NCI-H774 (cell line): ENCODE measurements at regions not wholly inside any gene's neighbourhood (a gene's known extent, or its start where the extent isn't known, plus 50 kb on each side); places are given as distances from the start of the nearest gene placed in this dataset.
"Not testable (repeated sequence)": the region's sequence is repeated elsewhere in the genome, so short reads cannot be mapped to it uniquely, and the experiment has no call there.

Source experiments
- DNase-seq: peaks from one replicate; lab custom pipeline; 2025; lab: John Stamatoyannopoulos, UW

DNA sequence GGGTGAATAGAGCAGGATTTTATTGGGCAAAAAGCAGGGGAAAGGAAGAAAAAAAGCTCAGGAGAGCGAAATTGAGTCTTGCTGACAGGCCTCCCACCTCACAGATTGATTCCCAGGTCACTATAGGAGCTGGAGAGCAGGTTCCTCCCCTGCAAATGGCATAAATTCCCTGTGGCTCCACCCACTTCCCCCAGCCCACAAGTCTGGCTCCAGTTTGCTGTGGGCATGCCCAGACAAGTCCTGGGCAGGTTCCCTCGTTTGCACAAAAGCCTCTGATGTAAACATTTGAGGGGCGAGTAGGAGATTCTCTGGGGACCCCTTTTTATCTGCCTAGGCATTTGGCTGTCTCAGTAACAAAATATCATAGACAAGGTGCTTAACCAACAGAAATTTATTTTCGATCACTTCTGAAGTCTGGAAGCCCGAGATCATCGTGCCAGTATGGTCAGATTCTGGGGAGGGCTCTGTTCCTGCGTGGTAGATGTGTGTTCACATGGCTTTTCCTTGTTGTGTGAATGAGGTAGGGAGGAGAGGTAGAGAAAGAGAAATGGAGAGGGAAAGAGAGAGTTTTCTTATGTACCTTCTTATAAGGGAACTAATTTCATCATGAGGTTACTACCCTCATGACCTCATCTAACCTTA, 614.5 kb downstream of the MAT2B start:
- DNase-seq = no peak

DNA sequence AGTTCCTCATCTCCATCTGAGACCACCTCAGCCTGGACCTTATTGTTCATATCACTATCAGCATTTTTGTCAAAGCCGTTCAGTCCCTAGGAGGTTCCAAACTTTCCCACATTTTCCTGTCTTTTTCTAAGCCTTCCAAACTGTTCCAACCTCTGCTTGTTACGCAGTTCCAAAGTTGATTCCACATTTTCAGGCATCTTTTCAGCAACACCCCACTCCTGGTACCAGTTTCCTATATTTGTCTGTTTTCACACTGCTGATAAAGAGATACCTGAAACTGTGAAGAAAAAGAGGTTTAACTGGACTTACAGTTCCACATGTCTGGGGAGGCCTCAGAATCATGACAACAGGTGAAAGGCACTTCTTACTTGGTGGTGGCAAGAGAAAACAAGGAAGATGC, 622.1 kb downstream of the MAT2B start:
- no peak for DNase-seq

DNA sequence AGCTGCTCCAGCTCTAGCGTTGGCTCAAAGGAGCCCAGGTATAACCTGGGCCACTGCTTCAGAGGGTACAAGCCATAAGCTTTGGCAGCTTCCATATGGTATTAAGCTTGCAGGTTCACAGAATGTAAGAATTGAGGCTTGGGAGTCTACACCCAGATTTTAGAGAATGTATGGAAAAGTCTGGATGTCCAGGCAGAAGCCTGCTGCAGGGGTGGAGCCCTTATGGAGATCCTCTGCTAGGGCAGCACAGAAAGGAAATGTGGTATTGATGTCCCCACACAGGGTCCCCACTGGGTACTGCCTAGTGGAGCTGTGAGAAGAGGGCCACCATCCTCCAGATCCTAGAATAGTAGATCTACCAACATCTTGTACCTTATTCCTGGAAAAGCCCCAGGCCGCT, 626.9 kb downstream of the MAT2B start:
- DNase-seq = no peak

DNA sequence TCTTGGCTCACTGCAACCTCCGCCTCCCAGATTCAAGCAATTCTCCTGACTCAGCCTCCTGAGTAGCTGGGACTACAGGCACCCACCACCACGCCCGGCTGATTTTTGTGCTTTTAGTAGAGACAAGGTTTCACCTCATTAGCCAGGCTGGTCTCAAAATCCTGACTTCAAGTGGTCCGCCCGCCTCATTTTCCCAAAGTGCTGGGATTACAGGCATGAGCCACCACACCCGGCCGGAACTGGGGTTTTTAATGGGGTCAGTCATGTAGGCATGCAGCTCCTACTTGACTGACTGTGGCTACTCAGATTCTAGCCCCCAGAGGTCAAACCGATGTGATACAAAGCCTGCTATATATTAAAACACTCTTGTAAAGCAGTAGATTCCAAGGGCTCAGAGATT, 631.7 kb downstream of the MAT2B start:
- no peak for DNase-seq

DNA sequence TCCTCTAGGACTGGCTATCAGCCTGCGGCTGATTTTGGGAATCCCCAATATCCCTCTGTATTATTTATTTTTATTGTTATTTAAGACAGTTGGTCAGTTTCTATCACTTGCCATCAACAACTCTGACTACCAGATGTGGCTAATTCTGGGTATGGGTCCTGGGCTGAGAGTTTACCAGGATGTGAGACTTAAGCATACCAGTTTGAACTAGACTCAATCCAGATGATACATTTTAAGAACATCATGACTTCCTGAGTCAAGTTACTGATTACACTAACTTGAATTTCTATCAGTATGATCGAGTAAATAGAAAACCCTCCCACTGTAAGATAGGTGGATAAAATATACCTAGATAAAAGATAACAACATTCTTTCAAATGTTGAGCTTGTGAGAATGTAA, 634.0 kb downstream of the MAT2B start:
- DNase-seq = no peak

DNA sequence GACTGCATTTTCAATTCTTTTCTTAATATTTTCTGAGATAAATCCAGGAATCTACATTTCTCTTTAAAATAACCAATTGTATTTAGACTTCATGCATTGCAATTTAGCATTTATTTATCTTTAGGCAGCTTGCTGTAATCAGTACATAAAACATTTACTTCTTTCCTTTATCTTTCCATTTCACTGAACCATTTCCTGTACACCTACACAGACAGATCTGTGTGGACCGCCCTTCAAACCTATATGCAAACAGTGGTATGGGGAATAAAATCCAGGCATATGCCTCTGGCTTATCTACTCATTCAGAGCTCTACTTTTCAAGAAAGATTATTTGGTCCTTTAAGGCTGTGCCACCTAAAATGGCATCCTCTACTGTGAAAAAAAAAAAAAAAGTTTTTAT, 640.0 kb downstream of the MAT2B start:
- DNase-seq = no peak

DNA sequence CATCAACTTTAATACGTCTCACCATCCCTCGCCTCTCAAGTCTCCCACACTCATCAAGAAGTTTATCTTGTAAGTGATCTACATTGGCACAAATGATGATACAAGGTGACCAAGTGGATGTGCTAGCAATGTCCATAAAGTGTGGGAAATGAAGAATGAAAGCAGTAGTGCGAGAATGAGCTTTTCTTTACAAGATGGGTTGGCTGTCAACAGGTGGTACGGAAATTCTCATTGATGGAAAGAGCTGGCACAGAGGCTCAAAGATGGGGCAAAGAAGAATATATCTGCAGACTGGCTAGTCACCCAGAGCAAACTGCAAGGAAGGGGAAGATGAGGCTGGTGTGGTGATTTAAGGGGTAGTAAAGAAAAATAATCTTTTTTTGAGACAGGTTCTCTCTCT, 640.8 kb downstream of the MAT2B start:
- no peak for DNase-seq

DNA sequence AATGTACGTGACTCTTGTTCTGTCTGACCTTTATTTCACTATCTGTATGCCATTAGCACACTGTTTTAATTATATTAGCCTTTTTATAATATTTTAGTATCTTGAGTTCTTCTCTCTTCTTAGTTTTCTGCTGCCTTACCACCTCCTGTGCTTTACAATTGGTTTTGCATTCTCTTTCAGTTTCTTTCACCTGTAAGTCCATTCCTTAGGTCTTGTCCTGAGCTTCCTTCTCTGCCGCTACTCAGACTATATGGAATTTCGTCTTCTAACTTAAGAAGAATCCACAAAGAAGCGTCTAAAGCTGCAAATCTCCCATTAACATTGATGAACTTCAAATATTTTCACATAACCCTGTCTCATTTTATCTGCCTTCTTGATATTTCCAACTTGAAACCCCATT, 642.9 kb downstream of the MAT2B start:
- no peak for DNase-seq

DNA sequence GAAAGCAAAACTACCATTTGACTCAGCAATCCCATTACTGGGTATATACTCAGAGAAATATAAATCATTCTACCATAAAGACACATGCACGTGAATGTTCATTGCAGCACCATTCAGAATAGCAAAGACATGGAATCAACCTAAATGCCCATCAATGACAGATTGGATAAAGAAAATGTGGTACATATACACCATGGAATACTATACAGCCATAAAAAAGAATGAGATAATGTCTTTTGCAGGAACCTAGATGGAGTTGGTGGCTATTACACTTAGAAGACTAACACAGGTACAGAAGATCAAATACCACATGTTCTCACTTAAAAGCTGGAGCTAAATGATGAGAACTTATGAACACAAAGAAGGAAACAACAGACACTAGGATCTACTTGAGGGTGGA, 647.1 kb downstream of the MAT2B start:
- DNase-seq = not testable (repeated sequence)

DNA sequence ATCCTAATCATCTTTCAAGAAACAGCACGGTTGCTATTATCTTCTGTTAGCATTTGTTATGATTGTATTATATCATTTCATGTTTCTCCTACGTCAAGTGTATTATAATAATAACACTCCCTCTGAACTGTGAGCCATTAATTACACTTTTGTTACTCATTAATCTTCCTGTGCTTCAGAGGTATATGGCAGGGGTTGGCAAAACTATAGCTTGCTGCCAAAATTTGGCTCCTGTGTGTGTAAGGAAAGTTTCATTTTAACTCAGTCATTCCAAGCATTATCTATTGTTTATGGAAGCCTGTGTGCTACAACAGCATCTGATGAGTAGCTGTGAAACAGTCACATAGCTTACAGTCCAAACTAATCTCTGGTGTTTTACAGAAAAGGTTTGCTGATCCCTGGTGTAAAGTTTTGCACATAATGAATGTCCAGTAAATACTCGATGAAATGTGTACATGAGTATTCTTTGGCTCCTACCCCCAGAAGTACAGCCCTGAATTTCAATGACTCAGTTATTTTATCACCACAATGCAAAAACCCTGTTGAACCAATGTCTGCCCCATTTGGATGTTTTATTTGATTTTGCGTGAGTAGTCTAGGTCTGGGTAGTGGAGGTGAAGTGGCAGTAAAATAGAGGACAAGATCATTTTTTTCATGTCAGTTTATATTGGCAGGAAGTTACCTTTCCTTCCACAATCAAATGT, 648.2 kb downstream of the MAT2B start:
- DNase-seq = no peak

DNA sequence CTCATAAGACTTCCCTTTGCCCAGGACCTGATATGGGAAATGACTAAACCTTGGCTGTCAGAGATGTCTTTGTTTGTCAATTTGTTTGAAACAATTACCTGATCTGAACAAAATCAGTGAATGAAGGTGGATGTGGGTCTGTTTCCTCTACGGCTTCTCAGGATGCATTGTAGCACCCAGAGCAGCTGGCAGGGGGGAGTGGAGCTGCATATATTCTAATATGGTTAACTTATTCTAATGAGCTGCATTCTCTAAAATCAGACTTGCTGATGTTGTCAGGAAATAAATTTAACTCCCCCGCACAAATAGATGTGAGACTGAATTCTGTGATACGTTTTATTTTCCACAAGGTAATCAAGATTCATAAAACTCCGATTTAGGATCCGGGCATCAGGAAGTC, 665.4 kb downstream of the MAT2B start:
- DNase-seq = no peak

DNA sequence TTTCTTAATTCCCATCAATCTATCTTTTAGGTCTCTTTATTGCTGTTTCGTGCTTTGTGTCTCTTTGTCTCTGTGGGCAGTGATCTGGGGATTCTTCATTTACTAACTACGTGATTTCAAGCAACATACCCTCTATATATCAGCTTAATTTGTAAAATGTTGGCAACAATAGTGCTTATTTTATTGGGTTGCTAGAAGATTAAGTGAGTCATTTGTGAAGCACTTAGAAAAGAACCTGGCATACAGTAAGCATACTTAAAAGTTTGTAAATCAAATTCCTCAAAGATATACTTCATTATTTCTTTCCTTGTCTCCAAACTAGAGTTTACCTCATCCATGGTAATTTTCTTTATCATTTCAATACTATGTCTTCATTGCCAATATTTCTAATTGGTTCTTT, 669.7 kb downstream of the MAT2B start:
- DNase-seq = no peak

DNA sequence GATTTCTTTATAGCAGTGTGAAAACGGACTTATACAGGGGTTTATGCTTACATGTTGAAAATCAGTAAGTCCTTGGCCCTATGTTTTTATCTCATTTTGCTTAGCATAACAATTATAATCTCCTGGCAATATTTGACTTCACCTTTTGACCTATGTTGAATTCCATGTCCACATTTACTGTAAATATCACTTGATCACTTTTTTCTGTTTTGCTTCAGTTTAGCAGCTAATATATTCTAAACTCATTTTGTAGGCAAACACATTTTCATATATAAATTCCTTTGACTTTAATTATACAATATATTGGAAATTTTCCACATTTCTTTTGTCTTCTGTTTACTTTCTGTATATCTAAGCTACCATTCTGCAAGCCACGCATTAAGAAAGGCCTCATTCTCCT, 674.0 kb downstream of the MAT2B start:
- DNase-seq = no peak

DNA sequence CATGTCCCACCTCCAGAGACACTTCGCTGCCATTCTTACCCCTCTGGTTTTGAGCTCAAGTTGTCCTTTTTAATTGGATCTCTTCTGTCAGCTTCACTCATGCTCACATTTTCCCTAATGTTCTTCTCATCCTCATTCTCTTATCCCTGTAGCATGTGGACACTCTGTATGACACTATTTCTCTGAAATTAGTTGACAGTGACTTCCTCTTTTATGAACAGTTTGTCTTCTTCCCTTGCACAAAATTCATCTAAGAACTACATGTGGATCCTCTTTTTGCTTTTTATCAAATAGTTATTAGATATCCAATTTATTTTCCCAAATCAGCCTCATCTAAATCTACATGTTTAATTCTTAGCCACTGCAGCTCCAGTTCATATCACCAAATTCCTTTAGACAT, 676.2 kb downstream of the MAT2B start:
- no peak for DNase-seq

DNA sequence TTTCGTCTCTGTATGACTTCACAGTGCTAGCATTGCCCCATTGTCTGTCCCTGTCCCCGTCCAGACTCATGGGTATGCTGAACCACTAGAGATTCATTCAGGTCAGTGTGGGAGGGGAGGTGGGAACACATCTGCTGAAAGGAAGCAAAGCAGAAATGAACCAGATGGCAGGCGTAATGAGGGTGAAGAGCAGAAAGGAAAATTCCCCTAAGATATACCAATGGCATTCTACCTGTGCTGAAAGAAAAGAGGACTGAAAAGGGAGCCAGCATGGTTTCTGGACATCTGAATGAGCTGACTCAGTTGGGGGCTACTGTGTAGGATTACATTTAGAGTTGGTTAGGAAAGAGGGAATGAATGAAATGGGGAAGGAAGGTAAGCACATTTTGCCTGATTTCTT, 678.7 kb downstream of the MAT2B start:
- no peak for DNase-seq

DNA sequence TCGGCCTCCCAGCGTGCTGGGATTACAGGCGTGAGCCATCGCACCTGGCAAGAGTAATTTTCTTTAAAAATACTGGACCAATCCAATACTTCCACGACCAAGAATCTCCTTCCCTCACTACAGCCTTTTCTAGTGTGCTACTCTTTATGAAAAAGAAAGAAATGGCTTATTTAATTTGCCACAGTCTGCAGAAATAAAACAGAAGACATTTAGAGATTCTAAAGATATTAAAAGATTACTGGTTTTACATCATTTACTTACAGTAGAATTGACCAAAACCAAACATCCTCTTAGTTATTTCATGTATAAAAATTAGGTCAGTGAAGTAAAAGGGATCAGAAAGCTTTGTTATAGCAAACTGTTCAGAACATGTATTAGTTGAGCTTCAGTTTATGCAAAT, 679.6 kb downstream of the MAT2B start:
- no peak for DNase-seq

DNA sequence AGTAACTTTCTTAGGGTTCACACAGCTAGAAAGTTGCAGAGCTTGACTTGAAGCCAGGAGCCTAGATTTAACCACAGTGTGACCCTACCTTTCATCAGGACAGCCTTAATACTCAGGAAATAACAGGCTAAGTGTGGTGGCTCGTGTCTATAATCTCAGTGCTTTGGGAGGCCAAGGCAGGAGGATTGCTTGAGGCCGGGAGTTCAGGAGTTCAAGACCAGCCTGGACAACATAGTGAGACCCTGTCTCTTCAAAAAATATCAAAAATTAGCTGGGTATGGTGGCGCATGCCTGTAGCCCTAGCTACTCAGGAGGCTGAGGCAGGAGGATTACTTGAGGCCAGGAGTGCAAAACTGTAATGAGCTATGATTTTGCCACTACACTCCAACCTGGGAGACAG, 681.1 kb downstream of the MAT2B start:
- no peak for DNase-seq

DNA sequence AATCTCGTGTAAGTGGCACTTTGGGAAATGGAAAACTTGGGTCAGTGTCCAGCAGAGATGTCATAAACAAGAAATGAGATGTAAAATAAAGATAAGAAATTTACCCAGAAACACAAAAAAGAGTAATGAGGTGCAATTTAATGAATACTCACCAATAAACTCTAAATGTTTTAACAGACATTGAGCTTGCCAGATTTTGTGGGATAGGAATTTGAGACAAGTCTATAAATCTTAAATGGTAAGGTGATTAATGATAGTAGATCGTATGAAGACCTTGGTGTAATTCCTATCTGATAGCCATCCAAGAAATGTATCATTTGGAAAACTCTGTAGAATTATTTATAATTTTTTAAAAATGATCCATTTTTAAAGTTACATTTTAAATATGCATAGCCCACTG, 682.4 kb downstream of the MAT2B start:
- DNase-seq = no peak

DNA sequence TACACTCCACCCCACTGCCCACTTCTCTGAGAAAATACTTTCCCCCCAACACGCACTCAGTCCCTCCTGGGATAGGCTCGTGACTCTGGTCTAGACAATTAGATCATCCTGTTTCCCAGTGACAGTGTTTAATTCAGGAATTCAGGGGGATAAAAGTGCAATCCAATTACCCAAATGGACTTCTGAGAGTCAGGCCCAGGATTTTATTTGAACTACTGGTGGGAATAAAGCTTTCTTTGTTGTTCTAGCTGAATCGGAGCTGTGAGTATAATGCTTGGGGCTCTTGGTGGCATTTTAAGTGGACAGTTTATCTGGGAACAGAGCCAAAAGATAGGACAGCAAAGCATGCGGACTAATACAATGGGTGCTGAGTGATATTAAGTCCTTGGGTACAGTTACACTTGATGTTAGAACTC, 683.3 kb downstream of the MAT2B start:
- peak; percentile 51 for DNase-seq

DNA sequence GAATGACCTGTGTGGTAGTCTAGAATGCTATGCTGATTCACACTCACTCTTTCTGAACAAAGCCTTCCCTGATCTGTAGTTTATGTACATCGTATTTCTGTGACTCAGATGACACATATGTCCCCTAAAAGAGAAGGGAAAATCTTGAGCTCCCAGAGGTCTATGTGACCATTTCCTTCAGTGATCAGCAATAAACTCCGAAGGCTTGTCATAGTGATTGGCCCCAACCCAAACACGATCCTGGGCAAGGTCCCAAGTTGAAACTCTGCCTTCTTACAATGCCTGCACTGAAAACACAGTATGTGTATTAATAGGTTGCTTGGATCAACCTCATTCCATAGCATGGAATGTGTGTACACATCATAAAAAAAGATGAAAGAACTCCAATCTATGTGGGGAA, 685.8 kb downstream of the MAT2B start:
- no peak for DNase-seq

DNA sequence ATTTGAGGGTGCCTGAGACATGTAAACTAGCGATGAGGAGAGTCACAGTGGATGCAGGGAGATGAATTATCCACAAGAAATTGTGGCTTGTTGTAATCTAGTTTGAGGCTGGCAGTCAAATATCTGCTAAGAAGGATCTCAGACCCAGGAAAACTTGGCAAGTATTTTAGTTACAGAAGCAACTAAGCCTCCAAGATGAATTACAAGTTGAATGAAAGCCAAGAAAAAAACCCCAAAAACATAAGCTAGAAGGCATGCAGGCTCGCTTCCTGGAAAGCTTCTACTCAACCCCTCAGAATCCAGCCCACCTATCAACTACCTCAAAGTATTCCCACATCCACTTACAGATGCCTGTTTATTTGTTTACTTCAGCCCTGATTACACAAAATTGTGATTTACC, 696.9 kb downstream of the MAT2B start:
- no peak for DNase-seq

DNA sequence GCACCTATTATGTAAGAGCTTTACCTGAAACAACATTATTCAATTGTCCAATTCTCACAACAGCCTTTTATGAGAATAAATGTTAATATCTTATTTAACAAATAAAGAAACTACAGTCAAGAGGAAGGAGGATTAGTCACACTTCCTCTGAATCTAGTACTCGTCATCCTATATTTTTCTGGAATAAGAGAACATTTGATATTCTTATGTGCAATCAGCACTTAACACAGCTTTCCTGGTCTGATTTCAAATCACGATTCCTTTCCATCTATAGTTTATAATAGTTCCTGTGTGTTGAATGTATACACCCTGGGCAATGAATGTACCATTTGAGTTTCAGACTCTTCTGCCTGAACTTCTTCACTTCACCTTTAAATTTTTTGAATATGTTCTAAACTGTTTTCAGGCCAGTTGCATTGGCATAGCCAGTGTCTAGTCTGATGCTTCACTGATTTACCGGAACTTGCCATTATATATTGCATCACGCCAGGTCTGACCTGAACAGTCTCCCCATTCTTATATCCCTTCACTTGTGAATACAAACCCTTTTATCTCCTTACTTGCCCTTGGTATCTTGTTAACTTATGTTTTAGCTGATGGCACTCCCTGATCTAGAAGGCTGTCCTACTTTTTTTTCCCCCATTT, 698.3 kb downstream of the MAT2B start:
- no peak for DNase-seq

DNA sequence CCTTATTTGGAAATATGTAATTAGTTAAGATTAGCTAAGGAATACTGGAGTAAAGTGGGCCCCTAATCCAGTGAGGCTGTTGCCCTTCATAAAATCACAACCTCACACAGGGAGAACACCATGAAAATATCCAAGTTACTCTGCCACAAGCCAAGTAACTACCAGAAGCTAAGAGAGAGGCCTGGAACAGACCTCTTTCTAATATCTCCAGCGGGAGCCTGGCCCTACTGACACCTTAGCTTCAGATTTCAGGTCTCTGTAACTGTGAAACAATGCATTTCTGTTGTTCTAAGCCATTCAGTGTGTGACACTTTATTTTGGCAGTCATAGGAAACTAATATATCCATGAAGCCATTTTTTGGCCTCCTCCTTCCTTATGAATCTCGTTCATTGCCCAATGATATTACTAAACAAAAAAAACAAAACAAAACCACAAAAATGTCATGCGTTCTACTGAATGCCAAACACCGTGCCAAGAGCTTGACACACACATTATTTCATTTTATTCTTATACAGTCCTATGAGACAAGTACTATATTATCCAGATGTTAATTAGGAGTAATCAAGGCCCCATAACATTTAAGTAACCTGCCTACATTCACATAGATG, 699.0 kb downstream of the MAT2B start:
- DNase-seq = no peak
